ENCODE measurements at regions not wholly inside any gene's neighbourhood (a gene's known extent, or its start where the extent isn't known, plus 50 kb on each side); places are given as distances from the start of the nearest gene placed in this dataset.

DNA sequence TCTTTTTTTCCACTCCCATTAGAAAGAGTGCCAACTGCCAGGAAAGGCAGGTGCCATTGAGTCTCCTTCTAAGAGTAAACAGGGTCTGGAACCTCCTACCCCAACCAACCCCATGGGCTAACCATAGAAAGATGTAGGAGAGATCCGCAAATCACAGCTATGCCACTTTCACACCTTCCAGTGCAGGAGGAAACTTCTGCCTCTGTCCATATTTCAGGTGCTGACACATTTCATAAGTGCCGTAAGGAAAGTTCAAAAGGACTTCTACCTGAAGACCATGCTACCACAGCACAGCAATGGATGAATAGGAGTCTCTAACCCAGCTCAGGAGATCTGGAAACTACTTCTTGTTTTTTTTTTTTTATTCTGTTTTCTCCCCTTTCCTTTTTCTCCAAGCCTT, 145.8 kb downstream of the FBXO8 start:
- no peak overlapping the region for H3K27ac Mint-ChIP-seq
- no peak for ATAC-seq

DNA sequence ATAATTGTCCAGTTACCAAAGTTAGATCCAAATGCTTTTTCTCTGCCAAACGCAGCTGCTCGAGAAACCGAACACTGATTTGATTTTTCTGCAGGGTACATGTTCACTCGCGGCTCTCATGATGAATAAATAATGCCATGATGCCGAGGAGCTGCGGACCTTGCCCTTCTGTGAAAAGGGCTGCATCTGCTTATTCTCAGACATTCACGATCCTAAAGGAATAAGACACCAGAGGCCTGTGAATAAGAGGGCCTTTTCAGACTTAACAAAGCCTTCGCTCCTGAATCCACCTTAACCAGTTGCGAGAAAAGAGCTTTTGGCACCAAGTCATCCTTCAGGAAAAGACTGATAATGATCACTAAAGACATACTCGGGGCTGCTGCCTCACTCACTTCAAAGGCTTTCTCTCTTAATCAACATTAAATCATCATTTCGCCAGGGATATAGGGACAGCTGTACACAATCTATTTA, 147.5 kb downstream of the FBXO8 start:
- Mint-ChIP-seq H3K9me3 (no peaks in the 10 kb centered on the region), H3K27me3 (no peaks in the 10 kb centered on the region), H3K36me3 (no peaks in the 10 kb centered on the region), H3K4me1 (no peaks in the 10 kb centered on the region), H3K4me3 (no peak overlapping the region), H3K27ac (no peak overlapping the region)
- no peak for ATAC-seq

More for the DNA sequence above, 145.8 kb downstream of the FBXO8 start:
- no peaks in the 10 kb centered on the region for H3K36me3 Mint-ChIP-seq
- H3K4me1 Mint-ChIP-seq = no peaks in the 10 kb centered on the region
- no peaks in the 10 kb centered on the region for H3K27me3 Mint-ChIP-seq
- H3K9me3 Mint-ChIP-seq = no peaks in the 10 kb centered on the region
- H3K4me3 Mint-ChIP-seq = no peak overlapping the region

DNA sequence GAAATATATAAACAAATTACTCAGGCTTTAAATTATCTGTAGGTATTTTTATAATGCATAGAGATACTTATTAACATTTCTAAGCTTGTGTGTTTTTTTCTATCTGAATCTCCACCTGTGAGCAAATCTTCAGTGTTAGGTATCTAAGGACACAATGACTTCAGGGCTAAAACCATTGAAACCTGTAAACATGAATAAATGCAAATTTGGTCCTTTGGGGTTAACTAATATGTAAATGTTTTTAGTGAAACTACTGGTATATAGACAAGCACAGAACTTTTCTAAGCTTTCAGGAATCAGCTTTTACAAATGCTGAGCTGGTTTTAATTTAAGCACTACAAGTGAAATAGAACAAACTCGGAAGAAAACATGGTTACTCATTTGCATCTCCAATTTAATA, 147.9 kb downstream of the FBXO8 start:
- Mint-ChIP-seq H3K9me3 (no peaks in the 10 kb centered on the region), H3K27me3 (no peaks in the 10 kb centered on the region), H3K36me3 (no peaks in the 10 kb centered on the region), H3K27ac (no peak overlapping the region), H3K4me1 (no peaks in the 10 kb centered on the region), H3K4me3 (no peak overlapping the region)
- ATAC-seq = no peak

DNA sequence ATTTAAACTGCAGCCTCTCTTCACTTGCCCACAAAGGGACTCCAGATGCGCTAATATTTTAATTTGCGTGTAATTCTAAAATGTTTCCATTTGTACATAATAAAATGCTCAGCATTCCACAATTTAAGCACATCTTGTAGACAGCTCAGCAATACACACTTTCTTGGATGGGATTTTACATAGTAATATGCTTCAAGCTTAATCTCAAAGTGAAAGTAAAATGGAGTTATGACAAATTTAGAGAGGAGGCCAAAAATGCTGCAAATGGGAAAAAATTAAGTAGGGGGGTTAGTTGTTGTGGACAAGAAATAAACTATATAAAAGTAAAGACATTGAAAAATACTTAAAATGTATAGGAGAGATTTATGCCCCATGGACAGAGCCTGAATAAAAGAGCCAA, 149.1 kb downstream of the FBXO8 start:
- Mint-ChIP-seq H3K27me3 (peaks cover 6% of the 10 kb centered on the region), H3K4me3 (no peak overlapping the region), H3K4me1 (no peaks in the 10 kb centered on the region), H3K27ac (no peak overlapping the region), H3K9me3 (no peaks in the 10 kb centered on the region), H3K36me3 (no peaks in the 10 kb centered on the region)
- no peak for ATAC-seq

DNA sequence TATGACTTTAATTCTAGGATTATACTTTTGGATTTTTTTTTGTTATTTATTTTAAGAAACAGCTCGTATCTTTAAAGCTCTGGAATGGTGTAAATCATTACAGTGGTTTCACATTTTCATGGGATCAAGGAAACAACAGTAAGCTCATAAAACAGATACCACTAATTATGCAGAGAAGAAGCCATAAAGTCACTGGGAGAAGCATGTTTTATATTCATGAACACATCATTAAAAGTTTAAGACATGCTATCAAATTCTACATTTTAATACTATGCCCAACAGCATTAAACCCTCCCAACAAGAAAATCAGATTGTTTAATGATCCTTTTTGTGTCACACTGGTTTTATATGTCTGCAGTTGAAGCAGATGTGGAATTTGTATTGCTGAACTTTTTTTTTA, 149.9 kb downstream of the FBXO8 start:
- Mint-ChIP-seq H3K9me3 (no peaks in the 10 kb centered on the region), H3K27ac (no peak overlapping the region), H3K4me3 (no peak overlapping the region), H3K36me3 (no peaks in the 10 kb centered on the region), H3K27me3 (peaks cover 9% of the 10 kb centered on the region), H3K4me1 (no peaks in the 10 kb centered on the region)
- no peak for ATAC-seq

DNA sequence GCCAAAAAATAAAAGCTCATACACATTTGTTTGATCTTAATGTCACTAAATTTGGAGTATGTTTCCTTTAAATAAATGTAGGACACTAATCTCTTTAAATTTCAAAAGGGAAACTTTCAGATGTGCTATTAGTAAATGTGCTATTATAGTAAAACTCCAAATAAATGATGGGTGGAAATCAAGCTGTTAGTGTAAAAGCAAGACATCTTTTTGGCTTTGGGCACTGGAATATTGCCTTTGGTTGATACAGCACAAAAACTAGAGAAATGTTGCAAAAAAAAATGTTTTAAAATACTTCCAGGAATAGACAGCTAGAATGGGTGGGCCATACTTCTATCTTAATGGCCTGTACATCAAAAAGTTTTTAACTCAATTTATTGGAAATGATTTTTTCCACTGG, 151.6 kb downstream of the FBXO8 start:
- no peaks in the 10 kb centered on the region for H3K9me3 Mint-ChIP-seq
- peaks cover 9% of the 10 kb centered on the region for H3K27me3 Mint-ChIP-seq
- no peak overlapping the region for H3K27ac Mint-ChIP-seq
- ATAC-seq = no peak
- no peaks in the 10 kb centered on the region for H3K4me1 Mint-ChIP-seq
- H3K36me3 Mint-ChIP-seq = no peaks in the 10 kb centered on the region
- no peak overlapping the region for H3K4me3 Mint-ChIP-seq

DNA sequence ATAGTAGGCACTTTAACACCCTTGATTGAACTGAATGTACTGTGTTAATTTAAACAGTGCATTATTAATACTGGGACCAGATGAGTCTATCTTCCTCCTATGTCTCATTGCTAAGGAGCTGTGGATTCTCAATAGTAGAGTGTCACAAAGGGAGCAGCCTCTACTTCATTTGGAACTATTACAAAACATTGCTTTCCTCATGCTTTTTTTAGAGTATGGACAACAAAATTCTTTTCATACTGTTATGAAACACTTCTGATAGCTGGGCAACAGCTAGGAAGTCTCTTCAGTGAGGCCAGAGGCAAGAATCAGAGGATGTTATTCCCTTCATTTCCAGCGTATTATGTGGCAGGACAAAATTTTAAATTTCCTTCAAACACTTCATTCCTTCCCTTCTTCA, 160.8 kb downstream of the FBXO8 start:
- H3K27me3 Mint-ChIP-seq = peaks cover 19% of the 10 kb centered on the region
- H3K9me3 Mint-ChIP-seq = no peaks in the 10 kb centered on the region
- no peak for ATAC-seq
- H3K4me3 Mint-ChIP-seq = no peak overlapping the region
- peaks cover 7% of the 10 kb centered on the region for H3K4me1 Mint-ChIP-seq
- no peaks in the 10 kb centered on the region for H3K36me3 Mint-ChIP-seq
- H3K27ac Mint-ChIP-seq = no peak overlapping the region

DNA sequence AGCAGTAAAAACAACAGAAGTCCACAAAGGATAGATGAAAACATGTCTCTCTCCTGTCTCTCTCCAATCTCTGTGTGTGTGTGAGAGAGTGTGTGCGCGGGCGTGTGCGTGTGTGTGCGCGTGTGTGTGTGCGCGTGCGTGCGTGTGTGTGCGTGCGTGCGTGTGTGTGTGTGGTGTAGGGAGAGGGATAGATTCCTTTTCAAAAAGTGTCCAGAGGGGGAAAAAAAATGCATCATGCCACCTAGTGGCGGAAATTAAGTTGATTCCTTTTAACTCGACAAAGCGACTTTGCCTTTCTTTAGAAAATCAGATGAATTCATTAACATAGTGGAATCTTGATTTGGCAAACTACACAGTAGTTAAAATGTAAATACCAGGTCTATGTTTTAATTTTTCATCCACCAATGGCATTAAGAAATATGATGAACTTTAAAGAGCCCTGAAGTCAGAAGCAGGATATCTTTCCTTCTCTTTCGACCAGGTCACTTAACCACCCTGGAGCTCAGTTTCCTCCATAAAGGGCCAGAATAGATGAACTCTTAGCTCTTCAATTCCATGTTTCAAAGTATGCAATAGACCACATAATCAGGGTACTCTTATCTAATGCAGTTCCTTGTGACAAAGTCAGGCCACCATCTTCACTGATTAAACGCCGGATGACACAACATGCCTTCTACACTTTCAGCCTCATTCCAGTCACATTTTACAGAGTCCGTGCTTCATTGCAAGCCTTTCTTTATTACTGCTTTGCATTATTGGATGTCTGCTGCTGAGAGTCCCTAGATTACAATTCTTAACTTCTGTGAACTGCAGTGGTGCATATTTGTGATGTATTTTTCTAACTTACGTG, 162.8 kb downstream of the FBXO8 start:
- Mint-ChIP-seq H3K4me3 (peak overlapping the region; percentile 30), H3K27me3 (peaks cover 19% of the 10 kb centered on the region), H3K9me3 (no peaks in the 10 kb centered on the region), H3K27ac (no peak overlapping the region), H3K36me3 (no peaks in the 10 kb centered on the region), H3K4me1 (peaks cover 7% of the 10 kb centered on the region)
- peak; percentile 48 for ATAC-seq

DNA sequence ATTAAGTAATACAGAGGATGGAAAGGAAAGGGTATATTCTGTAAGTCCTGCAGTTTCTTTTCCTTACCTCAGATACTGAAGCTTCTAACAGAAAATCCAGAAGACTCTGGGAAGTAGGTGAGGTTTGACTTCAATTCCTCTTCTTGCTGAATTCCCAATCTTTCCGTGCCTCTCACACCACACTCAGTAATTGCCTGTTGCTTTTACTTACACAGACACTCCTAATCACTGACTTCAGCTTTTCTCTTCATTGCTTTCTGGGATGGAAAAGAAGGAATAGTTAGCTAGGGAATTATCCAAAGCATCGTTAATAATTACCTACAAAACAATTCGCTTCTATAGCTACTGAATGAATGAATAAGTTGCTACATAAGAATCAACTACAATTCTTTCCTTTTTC, 163.6 kb downstream of the FBXO8 start:
- Mint-ChIP-seq H3K27ac (no peak overlapping the region), H3K4me3 (no peak overlapping the region), H3K36me3 (no peaks in the 10 kb centered on the region), H3K27me3 (peaks cover 19% of the 10 kb centered on the region), H3K9me3 (no peaks in the 10 kb centered on the region), H3K4me1 (peaks cover 7% of the 10 kb centered on the region)
- ATAC-seq = no peak

DNA sequence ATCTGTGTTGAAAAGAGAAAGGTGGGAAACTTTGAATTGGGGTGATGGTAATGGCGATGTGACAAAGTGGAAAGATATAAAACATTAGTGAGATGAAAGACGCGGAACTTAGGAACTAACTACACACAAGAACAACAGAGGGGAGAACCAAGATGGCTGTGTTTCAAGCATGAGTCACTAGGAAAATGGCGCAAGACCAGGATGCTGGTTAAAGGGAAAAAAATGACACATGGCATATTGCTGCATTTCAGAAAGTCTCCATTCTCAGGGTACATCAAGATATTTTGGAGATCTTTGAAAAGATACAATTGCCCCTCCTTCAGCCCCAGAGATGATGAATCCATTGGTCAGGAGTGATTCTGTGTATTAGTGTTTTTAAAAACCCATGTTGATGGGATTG, 164.4 kb downstream of the FBXO8 start:
- Mint-ChIP-seq H3K9me3 (no peaks in the 10 kb centered on the region), H3K27me3 (peaks cover 19% of the 10 kb centered on the region), H3K27ac (no peak overlapping the region), H3K4me1 (peaks cover 7% of the 10 kb centered on the region), H3K36me3 (no peaks in the 10 kb centered on the region), H3K4me3 (no peak overlapping the region)
- ATAC-seq = no peak

DNA sequence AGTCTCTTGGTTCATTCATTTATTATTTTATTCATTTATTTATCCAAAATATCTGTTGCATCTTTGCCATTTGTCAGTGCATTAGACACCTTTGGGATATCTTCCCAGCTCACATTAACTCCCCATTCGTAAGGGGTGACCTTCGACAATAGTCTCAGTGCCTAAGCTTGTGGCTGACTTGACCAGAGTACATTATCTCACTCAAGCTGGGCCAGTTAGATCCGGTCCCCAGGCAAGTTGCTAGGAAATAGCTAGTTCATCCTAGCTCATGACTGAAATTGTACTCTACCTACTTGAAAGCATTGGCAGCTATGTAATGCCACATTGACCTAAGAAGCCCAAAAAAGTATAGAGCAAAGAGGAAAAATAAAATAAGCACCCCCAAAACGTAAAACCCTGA, 165.3 kb downstream of the FBXO8 start:
- ATAC-seq = no peak
- peaks cover 19% of the 10 kb centered on the region for H3K27me3 Mint-ChIP-seq
- no peaks in the 10 kb centered on the region for H3K9me3 Mint-ChIP-seq
- H3K27ac Mint-ChIP-seq = no peak overlapping the region
- H3K4me1 Mint-ChIP-seq = peaks cover 7% of the 10 kb centered on the region
- no peaks in the 10 kb centered on the region for H3K36me3 Mint-ChIP-seq
- no peak overlapping the region for H3K4me3 Mint-ChIP-seq

DNA sequence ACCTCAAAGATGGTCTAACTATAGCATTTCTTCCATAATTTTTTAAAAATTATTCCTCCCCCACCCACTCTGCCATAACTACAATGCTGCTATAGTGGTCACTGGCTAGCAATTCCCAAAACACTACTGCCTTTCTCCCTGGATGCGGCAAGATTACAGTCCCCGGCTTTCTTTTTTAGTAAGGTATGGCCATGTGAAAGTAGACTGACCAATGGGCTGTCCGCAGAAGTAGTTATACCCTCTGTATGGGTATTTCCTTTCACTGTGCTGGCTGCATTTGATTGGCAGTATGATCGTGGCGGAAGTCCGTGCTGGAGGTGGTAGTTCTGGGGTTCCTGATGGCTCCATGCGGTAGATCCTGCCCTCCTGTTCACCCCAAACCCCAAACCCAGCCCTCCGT, 166.0 kb downstream of the FBXO8 start:
- no peak overlapping the region for H3K4me3 Mint-ChIP-seq
- peaks cover 15% of the 10 kb centered on the region for H3K27me3 Mint-ChIP-seq
- no peaks in the 10 kb centered on the region for H3K9me3 Mint-ChIP-seq
- no peak overlapping the region for H3K27ac Mint-ChIP-seq
- H3K4me1 Mint-ChIP-seq = peaks cover 7% of the 10 kb centered on the region
- ATAC-seq = no peak
- no peaks in the 10 kb centered on the region for H3K36me3 Mint-ChIP-seq

DNA sequence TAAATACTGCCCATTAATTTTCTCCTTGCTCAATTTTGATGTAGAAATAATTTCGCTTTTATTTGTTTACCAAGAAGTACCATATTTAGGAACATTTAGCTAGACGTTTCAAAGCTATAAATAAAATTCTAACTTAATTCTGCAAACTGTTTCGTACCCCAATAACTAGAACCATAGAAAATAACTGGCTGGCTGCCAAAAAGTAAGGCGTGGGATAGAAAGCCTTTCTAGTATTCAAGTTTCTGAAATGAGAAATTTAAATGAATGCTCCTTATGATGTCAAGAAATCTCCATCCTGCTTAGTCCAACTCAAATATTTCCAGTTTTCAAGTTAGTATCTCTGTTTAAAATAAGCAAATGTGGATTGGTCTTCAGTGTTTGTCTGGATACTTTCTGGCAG, 167.4 kb downstream of the FBXO8 start:
- Mint-ChIP-seq H3K9me3 (no peaks in the 10 kb centered on the region), H3K27me3 (peaks cover 10% of the 10 kb centered on the region), H3K4me3 (no peak overlapping the region), H3K36me3 (no peaks in the 10 kb centered on the region), H3K4me1 (peaks cover 7% of the 10 kb centered on the region), H3K27ac (no peak overlapping the region)
- ATAC-seq = no peak

DNA sequence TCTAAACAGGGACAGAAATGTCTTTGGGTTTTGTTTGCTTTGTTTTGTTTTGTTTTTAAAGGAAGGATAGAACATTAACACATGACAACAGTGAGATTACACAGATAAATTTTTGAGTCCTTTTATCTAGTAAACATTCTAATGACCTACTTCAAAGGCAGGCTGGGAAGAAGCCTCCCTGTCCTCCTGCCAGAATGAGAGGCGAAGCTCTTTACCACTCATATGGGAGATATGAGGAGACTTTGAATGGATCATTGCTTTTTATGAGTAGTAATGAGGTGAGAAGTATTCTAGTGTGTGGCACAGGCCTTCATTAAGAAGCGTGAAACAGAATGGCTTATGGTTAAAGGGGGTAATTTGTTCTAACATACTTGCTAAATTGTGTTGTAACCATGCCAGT, 172.0 kb downstream of the FBXO8 start:
- Mint-ChIP-seq H3K9me3 (no peaks in the 10 kb centered on the region), H3K4me3 (no peak overlapping the region)

DNA sequence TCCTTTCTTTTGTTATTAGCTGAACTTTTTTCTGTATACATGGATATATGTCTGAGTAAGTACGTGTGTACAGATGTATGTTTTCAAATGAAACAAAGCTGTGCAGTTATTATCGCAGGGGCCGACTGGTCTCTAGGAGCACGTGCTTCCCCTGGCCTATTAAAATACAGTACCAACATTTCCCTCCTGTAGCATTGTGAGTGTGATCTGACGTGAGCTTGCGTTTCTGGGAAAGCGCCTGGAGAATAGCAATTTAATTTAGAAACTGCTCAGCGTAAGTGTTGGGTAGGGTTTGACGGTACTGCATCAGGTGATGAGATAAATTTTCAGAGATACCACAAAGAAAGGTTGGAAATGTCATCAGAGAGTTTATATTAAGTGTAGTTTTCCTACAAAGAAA, 173.3 kb downstream of the FBXO8 start:
- no peaks in the 10 kb centered on the region for H3K9me3 Mint-ChIP-seq
- no peak for ATAC-seq
- H3K4me3 Mint-ChIP-seq = no peak overlapping the region
- H3K4me1 Mint-ChIP-seq = no peaks in the 10 kb centered on the region
- H3K27ac Mint-ChIP-seq = no peak overlapping the region
- H3K36me3 Mint-ChIP-seq = no peaks in the 10 kb centered on the region
- peaks cover 14% of the 10 kb centered on the region for H3K27me3 Mint-ChIP-seq

More for the DNA sequence above, 172.0 kb downstream of the FBXO8 start:
- H3K27me3 Mint-ChIP-seq = peaks cover 14% of the 10 kb centered on the region
- no peak overlapping the region for H3K27ac Mint-ChIP-seq
- no peaks in the 10 kb centered on the region for H3K4me1 Mint-ChIP-seq
- H3K36me3 Mint-ChIP-seq = no peaks in the 10 kb centered on the region
- ATAC-seq = no peak

DNA sequence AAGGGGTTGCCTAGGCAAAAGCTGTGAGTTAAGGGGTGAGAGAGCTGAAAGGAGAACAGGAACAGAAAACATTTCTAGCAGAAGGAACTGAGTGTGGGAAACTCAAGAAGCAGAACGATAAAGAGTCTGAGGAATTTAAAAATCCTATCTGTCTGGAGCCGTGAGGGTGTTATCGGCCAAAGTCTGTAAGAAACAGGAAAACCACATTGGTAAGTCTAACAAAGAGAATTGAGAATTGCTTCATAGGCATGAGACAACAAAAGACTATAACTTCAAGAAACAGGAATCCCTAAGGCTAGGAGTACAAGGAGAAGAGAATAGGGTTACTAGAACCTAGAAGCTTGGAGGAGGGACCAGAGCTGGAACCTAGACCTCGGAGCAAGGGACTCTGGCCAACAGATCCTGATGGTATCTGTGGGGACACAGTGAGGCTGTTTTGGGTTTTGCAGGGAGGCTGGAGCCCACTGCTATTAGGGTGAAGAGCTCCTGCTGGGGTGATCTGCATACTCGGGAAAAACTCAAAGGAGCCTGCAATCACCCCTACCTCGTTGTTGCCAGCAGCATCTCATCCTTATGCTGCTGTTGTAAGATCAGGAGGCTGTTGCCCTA, 175.6 kb downstream of the FBXO8 start:
- Mint-ChIP-seq H3K9me3 (no peaks in the 10 kb centered on the region), H3K36me3 (no peaks in the 10 kb centered on the region), H3K4me1 (no peaks in the 10 kb centered on the region), H3K27me3 (peaks cover 14% of the 10 kb centered on the region), H3K27ac (no peak overlapping the region), H3K4me3 (no peak overlapping the region)
- no peak for ATAC-seq
